HG02870 (cell line): ENCODE measurements at regions not wholly inside any gene's neighbourhood (a gene's known extent, or its start where the extent isn't known, plus 50 kb on each side); places are given as distances from the start of the nearest gene placed in this dataset.
"Not testable (repeated sequence)": the region's sequence is repeated elsewhere in the genome, so short reads cannot be mapped to it uniquely, and the experiment has no call there.

ENCODE experiments used
- ATAC-seq: cut with Tn5 transposase; IDR thresholded peaks from one replicate; pipeline ENCODE4 v1.9.1; 2021; ENCODE audit warnings: mild to moderate bottlenecking, moderate library complexity; ENCODE audit not compliant: unreplicated experiment

- ATAC-seq = no peak
Measured at GRCh38 chr9:102035929-102036328, 297.5 kb upstream of the GRIN3A start.

- ATAC-seq = no peak
Measured at GRCh38 chr9:102032614-102033013, 294.2 kb upstream of the GRIN3A start.

GRCh38 chr9:102000956-102001355, 262.5 kb upstream of the GRIN3A start:
- ATAC-seq = no peak

GRCh38 chr9:101999441-101999840, 261.0 kb upstream of the GRIN3A start:
- ATAC-seq = no peak

GRCh38 chr9:101995231-101995630, 256.8 kb upstream of the GRIN3A start:
- ATAC-seq = no peak

- ATAC-seq = no peak
Measured at GRCh38 chr9:101993771-101994170, 255.3 kb upstream of the GRIN3A start.

GRCh38 chr9:101991926-101992325, 253.5 kb upstream of the GRIN3A start:
- no peak for ATAC-seq

GRCh38 chr9:101977614-101978210, 239.3 kb upstream of the GRIN3A start:
- peak; percentile 76 for ATAC-seq

GRCh38 chr9:101970609-101971008, 232.2 kb upstream of the GRIN3A start:
- ATAC-seq = no peak

GRCh38 chr9:101968392-101968791, 229.9 kb upstream of the GRIN3A start:
- no peak for ATAC-seq

GRCh38 chr9:101966691-101967090, 228.2 kb upstream of the GRIN3A start:
- ATAC-seq = no peak

- ATAC-seq = no peak
Measured at GRCh38 chr9:101957705-101958104, 219.3 kb upstream of the GRIN3A start.

GRCh38 chr9:101951598-101951997, 213.2 kb upstream of the GRIN3A start:
- ATAC-seq = no peak

GRCh38 chr9:101931756-101932155, 193.3 kb upstream of the GRIN3A start:
- ATAC-seq = no peak

- ATAC-seq = no peak
Measured at GRCh38 chr9:101930783-101931182, 192.3 kb upstream of the GRIN3A start.

- no peak for ATAC-seq
Measured at GRCh38 chr9:101925498-101925897, 187.1 kb upstream of the GRIN3A start.

GRCh38 chr9:101923451-101923850, 185.0 kb upstream of the GRIN3A start:
- no peak for ATAC-seq

GRCh38 chr9:101916948-101917347, 178.5 kb upstream of the GRIN3A start:
- ATAC-seq = not testable (repeated sequence)

GRCh38 chr9:101915482-101915881, 177.0 kb upstream of the GRIN3A start:
- ATAC-seq = no peak

- no peak for ATAC-seq
Measured at GRCh38 chr9:101912698-101913097, 174.3 kb upstream of the GRIN3A start.

- ATAC-seq = no peak
Measured at GRCh38 chr9:101907466-101907865, 169.0 kb upstream of the GRIN3A start.

GRCh38 chr9:101904845-101905244, 166.4 kb upstream of the GRIN3A start:
- no peak for ATAC-seq

GRCh38 chr9:101902051-101902450, 163.6 kb upstream of the GRIN3A start:
- ATAC-seq = no peak
